WTC11 (cell line): ENCODE measurements at regions not wholly inside any gene's neighbourhood (a gene's known extent, or its start where the extent isn't known, plus 50 kb on each side); places are given as distances from the start of the nearest gene placed in this dataset.

Experiments
- ATAC-seq: fragments of 200-7000 bp; cut with Tn5 transposase; 2 replicates; pipeline ENCODE4 v1.10.0; 2021; ENCODE audit warnings: mild to moderate bottlenecking, moderate library complexity
- CTCF ChIA-PET: fragments of 300-600 bp; sonication (Branson Sonifier 250); formaldehyde crosslinking; loops from one replicate; lab custom pipeline; 2021; ENCODE audit warnings: antibody characterized with exemption; lab: Charles Lee
- POLR2A ChIA-PET: fragments of 350-600 bp; sonication (Branson Sonifier 250); formaldehyde crosslinking; loops from one replicate; lab custom pipeline; 2021; ENCODE audit warnings: antibody characterized with exemption; lab: Charles Lee
- DNase-seq: peaks from one replicate; pipeline ENCODE4 v3.0.0; 2021; ENCODE audit warnings: low spot score
- H3K27ac Mint-ChIP-seq: 2 replicates; pipeline ENCODE4 v1.8.0; 2021; ENCODE audit warnings: mixed read lengths
- H3K27me3 Mint-ChIP-seq: 2 replicates; pipeline ENCODE4 v1.8.0; 2021; ENCODE audit warnings: low read depth, mild to moderate bottlenecking, moderate library complexity, mixed read lengths
- H3K36me3 Mint-ChIP-seq: 2 replicates; pipeline ENCODE4 v1.8.0; 2021; ENCODE audit warnings: mixed read lengths
- H3K4me1 Mint-ChIP-seq: 2 replicates; pipeline ENCODE4 v1.8.0; 2022; ENCODE audit warnings: mixed read lengths
- H3K4me3 Mint-ChIP-seq: 2 replicates; pipeline ENCODE4 v1.8.0; 2021; ENCODE audit warnings: mild to moderate bottlenecking, moderate library complexity, mixed read lengths
- H3K9me3 Mint-ChIP-seq: 2 replicates; pipeline ENCODE4 v1.8.0; 2021; ENCODE audit warnings: mixed read lengths
- CREB1 ChIP-seq: sonication (generic); formaldehyde crosslinking; IDR thresholded peaks from 2 replicates; pipeline ENCODE4 v1.8.0; 2023; ENCODE audit warnings: mild to moderate bottlenecking, missing genetic modification reagents
- ESRRA ChIP-seq: sonication (generic); formaldehyde crosslinking; IDR thresholded peaks from 2 replicates; pipeline ENCODE4 v1.8.1; 2022; ENCODE audit warnings: mild to moderate bottlenecking, missing genetic modification reagents, borderline replicate concordance
- FOXK1 ChIP-seq: sonication (generic); formaldehyde crosslinking; IDR thresholded peaks from 2 replicates; pipeline ENCODE4 v1.8.0; 2022; ENCODE audit warnings: mild to moderate bottlenecking, moderate library complexity, missing genetic modification reagents
- GABPB1 ChIP-seq: sonication (generic); formaldehyde crosslinking; IDR thresholded peaks from 2 replicates; pipeline ENCODE4 v1.8.1; 2023; ENCODE audit warnings: mild to moderate bottlenecking, missing genetic modification reagents
- JAZF1 ChIP-seq: fragments of 250-450 bp; sonication (Bioruptor Pico); IDR thresholded peaks from 2 replicates; pipeline ENCODE4 v1.9.0; 2021; ENCODE audit warnings: moderate library complexity, mild to moderate bottlenecking, inconsistent platforms
- NR1H2 ChIP-seq: sonication (generic); formaldehyde crosslinking; IDR thresholded peaks from 2 replicates; pipeline ENCODE4 v1.9.0; 2021; ENCODE audit warnings: mild to moderate bottlenecking, moderate library complexity, missing genetic modification reagents
- RELA ChIP-seq: sonication (generic); formaldehyde crosslinking; IDR thresholded peaks from 2 replicates; pipeline ENCODE4 v1.8.1; 2022; ENCODE audit warnings: missing genetic modification reagents, mild to moderate bottlenecking, borderline replicate concordance
- RORB ChIP-seq: fragments of 250-450 bp; sonication (Bioruptor Pico); IDR thresholded peaks from 2 replicates; pipeline ENCODE4 v1.9.0; 2021; ENCODE audit warnings: mild to moderate bottlenecking
- SP1 ChIP-seq: sonication (generic); formaldehyde crosslinking; conservative IDR thresholded peaks from 2 replicates; pipeline ENCODE4 v1.8.1; 2022; ENCODE audit warnings: missing genetic modification reagents
- ZNF121 ChIP-seq: sonication (generic); formaldehyde crosslinking; IDR thresholded peaks from 2 replicates; pipeline ENCODE4 v1.8.0; 2023; ENCODE audit warnings: missing genetic modification reagents
- ZNF219 ChIP-seq: sonication (generic); formaldehyde crosslinking; IDR thresholded peaks from 2 replicates; pipeline ENCODE4 v1.8.0; 2023; ENCODE audit warnings: missing genetic modification reagents, mild to moderate bottlenecking, borderline replicate concordance
- ZNF232 ChIP-seq: sonication (generic); formaldehyde crosslinking; IDR thresholded peaks from 2 replicates; pipeline ENCODE4 v1.8.0; 2022; ENCODE audit warnings: mild to moderate bottlenecking, missing genetic modification reagents
- TF ChIP-seq, protein P1 (sequence below): sonication (generic); formaldehyde crosslinking; IDR thresholded peaks from 2 replicates; pipeline ENCODE4 v1.8.1; 2023; ENCODE audit warnings: mild to moderate bottlenecking, missing genetic modification reagents, moderate library complexity
- TF ChIP-seq, protein P2 (sequence below): fragments of 250-450 bp; sonication (Bioruptor Pico); IDR thresholded peaks from 2 replicates; pipeline ENCODE4 v1.9.0; 2021; ENCODE audit warnings: mild to moderate bottlenecking
- TF ChIP-seq, protein P3 (sequence below): sonication (generic); formaldehyde crosslinking; IDR thresholded peaks from 2 replicates; pipeline ENCODE4 v1.8.1; 2023; ENCODE audit warnings: mild to moderate bottlenecking, missing genetic modification reagents, moderate library complexity
- TF ChIP-seq, protein P4 (sequence below): sonication (generic); formaldehyde crosslinking; IDR thresholded peaks from 2 replicates; pipeline ENCODE4 v1.8.1; 2022; ENCODE audit warnings: low read depth, mild to moderate bottlenecking, moderate library complexity, missing genetic modification reagents, borderline replicate concordance
- TF ChIP-seq, protein P5 (sequence below): fragments of 250-450 bp; sonication (Bioruptor Pico); IDR thresholded peaks from 2 replicates; pipeline ENCODE4 v2.1.2; 2022; ENCODE audit warnings: mild to moderate bottlenecking, moderate library complexity
- TF ChIP-seq, protein P6 (sequence below): sonication (generic); formaldehyde crosslinking; IDR thresholded peaks from 2 replicates; pipeline ENCODE4 v1.8.0; 2022; ENCODE audit warnings: missing genetic modification reagents
- TF ChIP-seq, protein P7 (sequence below): sonication (generic); formaldehyde crosslinking; IDR thresholded peaks from 2 replicates; pipeline ENCODE4 v1.8.0; 2022; ENCODE audit warnings: mild to moderate bottlenecking, missing genetic modification reagents
- TF ChIP-seq, protein P8 (sequence below): sonication (generic); formaldehyde crosslinking; IDR thresholded peaks from 2 replicates; pipeline ENCODE4 v1.8.1; 2022; ENCODE audit warnings: mild to moderate bottlenecking, missing genetic modification reagents, moderate library complexity, borderline replicate concordance
- TF ChIP-seq, protein P9 (sequence below): fragments of 250-450 bp; sonication (Bioruptor Pico); IDR thresholded peaks from 2 replicates; pipeline ENCODE4 v1.9.0; 2021; ENCODE audit warnings: mild to moderate bottlenecking

DNA sequence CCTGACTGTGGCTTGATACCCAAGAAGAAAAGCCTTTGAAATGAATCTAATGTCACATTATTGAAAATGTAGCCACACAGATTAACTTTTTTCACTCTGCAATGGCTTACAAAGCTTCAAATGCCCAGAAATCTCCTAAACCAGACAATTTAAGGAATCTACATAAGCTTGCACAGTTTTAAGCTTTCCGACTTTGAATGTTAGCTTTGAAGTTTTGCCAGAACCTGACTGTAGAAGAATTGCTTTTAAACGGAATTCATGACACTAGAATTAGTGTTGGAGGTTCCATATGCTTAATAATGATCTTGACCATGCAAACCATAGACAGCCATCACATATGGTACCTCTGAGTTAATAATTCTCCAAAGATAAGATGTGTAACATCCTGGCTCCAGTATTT lies 798.5 kb upstream of the EPHA7 start:
- ATAC-seq (no peak), DNase-seq (no peak)
- ChIA-PET POLR2A (no interaction called here), CTCF (interaction anchor here (0.6 kb wide), 1 partner anchor 874 kb away, joined by 3 read pairs; no protein-coding TSS in a partner anchor)
- Mint-ChIP-seq H3K4me1 (peaks cover 9% of the 10 kb centered on the region), H3K4me3 (no peak overlapping the region), H3K27ac (no peak overlapping the region), H3K9me3 (no peaks in the 10 kb centered on the region), H3K36me3 (no peaks in the 10 kb centered on the region), H3K27me3 (no peaks in the 10 kb centered on the region)
- TF ChIP-seq RELA (no peak), JAZF1 (no peak), ZNF219 (CRISPR knock-in tag) (no peak), SP1 (no peak), FOXK1 (CRISPR knock-in tag) (no peak)
- TF ChIP-seq, protein P1, sequence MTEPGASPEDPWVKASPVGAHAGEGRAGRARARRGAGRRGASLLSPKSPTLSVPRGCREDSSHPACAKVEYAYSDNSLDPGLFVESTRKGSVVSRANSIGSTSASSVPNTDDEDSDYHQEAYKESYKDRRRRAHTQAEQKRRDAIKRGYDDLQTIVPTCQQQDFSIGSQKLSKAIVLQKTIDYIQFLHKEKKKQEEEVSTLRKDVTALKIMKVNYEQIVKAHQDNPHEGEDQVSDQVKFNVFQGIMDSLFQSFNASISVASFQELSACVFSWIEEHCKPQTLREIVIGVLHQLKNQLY (CRISPR knock-in tag) = no peak
- TF ChIP-seq, protein P2, sequence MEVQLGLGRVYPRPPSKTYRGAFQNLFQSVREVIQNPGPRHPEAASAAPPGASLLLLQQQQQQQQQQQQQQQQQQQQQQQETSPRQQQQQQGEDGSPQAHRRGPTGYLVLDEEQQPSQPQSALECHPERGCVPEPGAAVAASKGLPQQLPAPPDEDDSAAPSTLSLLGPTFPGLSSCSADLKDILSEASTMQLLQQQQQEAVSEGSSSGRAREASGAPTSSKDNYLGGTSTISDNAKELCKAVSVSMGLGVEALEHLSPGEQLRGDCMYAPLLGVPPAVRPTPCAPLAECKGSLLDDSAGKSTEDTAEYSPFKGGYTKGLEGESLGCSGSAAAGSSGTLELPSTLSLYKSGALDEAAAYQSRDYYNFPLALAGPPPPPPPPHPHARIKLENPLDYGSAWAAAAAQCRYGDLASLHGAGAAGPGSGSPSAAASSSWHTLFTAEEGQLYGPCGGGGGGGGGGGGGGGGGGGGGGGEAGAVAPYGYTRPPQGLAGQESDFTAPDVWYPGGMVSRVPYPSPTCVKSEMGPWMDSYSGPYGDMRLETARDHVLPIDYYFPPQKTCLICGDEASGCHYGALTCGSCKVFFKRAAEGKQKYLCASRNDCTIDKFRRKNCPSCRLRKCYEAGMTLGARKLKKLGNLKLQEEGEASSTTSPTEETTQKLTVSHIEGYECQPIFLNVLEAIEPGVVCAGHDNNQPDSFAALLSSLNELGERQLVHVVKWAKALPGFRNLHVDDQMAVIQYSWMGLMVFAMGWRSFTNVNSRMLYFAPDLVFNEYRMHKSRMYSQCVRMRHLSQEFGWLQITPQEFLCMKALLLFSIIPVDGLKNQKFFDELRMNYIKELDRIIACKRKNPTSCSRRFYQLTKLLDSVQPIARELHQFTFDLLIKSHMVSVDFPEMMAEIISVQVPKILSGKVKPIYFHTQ = no peak
- TF ChIP-seq, protein P3, sequence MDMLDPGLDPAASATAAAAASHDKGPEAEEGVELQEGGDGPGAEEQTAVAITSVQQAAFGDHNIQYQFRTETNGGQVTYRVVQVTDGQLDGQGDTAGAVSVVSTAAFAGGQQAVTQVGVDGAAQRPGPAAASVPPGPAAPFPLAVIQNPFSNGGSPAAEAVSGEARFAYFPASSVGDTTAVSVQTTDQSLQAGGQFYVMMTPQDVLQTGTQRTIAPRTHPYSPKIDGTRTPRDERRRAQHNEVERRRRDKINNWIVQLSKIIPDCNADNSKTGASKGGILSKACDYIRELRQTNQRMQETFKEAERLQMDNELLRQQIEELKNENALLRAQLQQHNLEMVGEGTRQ (CRISPR knock-in tag) = no peak

DNA sequence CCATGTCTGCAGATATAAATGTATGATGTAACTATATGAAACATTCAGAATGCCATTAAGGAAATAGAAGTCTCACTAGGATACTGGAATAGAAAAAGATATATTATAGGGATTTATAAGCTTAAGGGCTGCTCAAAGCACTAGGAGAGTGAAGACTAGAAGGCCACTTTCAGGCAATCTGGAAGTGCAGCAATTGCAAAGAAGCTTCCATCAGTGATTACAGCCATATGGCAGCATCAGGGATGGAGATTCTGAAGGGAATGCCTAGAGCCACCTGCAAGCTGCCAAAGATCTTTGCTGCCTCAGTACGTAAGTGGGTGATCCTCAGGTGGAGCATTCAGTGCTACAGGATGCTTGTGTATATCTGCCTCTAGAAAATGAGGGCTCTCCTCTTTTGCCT lies 796.2 kb upstream of the EPHA7 start:
- Mint-ChIP-seq H3K4me1 (peaks cover 9% of the 10 kb centered on the region), H3K4me3 (no peak overlapping the region), H3K27ac (no peak overlapping the region), H3K27me3 (no peaks in the 10 kb centered on the region), H3K9me3 (no peaks in the 10 kb centered on the region), H3K36me3 (no peaks in the 10 kb centered on the region)
- TF ChIP-seq, protein P4, sequence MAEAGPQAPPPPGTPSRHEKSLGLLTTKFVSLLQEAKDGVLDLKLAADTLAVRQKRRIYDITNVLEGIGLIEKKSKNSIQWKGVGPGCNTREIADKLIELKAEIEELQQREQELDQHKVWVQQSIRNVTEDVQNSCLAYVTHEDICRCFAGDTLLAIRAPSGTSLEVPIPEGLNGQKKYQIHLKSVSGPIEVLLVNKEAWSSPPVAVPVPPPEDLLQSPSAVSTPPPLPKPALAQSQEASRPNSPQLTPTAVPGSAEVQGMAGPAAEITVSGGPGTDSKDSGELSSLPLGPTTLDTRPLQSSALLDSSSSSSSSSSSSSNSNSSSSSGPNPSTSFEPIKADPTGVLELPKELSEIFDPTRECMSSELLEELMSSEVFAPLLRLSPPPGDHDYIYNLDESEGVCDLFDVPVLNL (CRISPR knock-in tag) = no peak
- TF ChIP-seq, protein P5, sequence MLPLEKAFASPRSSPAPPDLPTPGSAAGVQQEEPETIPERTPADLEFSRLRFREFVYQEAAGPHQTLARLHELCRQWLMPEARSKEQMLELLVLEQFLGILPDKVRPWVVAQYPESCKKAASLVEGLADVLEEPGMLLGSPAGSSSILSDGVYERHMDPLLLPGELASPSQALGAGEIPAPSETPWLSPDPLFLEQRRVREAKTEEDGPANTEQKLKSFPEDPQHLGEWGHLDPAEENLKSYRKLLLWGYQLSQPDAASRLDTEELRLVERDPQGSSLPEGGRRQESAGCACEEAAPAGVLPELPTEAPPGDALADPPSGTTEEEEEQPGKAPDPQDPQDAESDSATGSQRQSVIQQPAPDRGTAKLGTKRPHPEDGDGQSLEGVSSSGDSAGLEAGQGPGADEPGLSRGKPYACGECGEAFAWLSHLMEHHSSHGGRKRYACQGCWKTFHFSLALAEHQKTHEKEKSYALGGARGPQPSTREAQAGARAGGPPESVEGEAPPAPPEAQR = no peak
- TF ChIP-seq NR1H2 (CRISPR knock-in tag) (no peak), ZNF232 (CRISPR knock-in tag) (no peak), RORB (CRISPR knock-in tag) (no peak), ESRRA (CRISPR knock-in tag) (no peak), ZNF121 (CRISPR knock-in tag) (no peak), GABPB1 (CRISPR knock-in tag) (no peak), CREB1 (no peak)
- TF ChIP-seq, protein P6, sequence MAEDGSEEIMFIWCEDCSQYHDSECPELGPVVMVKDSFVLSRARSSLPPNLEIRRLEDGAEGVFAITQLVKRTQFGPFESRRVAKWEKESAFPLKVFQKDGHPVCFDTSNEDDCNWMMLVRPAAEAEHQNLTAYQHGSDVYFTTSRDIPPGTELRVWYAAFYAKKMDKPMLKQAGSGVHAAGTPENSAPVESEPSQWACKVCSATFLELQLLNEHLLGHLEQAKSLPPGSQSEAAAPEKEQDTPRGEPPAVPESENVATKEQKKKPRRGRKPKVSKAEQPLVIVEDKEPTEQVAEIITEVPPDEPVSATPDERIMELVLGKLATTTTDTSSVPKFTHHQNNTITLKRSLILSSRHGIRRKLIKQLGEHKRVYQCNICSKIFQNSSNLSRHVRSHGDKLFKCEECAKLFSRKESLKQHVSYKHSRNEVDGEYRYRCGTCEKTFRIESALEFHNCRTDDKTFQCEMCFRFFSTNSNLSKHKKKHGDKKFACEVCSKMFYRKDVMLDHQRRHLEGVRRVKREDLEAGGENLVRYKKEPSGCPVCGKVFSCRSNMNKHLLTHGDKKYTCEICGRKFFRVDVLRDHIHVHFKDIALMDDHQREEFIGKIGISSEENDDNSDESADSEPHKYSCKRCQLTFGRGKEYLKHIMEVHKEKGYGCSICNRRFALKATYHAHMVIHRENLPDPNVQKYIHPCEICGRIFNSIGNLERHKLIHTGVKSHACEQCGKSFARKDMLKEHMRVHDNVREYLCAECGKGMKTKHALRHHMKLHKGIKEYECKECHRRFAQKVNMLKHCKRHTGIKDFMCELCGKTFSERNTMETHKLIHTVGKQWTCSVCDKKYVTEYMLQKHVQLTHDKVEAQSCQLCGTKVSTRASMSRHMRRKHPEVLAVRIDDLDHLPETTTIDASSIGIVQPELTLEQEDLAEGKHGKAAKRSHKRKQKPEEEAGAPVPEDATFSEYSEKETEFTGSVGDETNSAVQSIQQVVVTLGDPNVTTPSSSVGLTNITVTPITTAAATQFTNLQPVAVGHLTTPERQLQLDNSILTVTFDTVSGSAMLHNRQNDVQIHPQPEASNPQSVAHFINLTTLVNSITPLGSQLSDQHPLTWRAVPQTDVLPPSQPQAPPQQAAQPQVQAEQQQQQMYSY (CRISPR knock-in tag) = no peak
- TF ChIP-seq, protein P7, sequence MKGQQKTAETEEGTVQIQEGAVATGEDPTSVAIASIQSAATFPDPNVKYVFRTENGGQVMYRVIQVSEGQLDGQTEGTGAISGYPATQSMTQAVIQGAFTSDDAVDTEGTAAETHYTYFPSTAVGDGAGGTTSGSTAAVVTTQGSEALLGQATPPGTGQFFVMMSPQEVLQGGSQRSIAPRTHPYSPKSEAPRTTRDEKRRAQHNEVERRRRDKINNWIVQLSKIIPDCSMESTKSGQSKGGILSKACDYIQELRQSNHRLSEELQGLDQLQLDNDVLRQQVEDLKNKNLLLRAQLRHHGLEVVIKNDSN = no peak
- TF ChIP-seq, protein P8, sequence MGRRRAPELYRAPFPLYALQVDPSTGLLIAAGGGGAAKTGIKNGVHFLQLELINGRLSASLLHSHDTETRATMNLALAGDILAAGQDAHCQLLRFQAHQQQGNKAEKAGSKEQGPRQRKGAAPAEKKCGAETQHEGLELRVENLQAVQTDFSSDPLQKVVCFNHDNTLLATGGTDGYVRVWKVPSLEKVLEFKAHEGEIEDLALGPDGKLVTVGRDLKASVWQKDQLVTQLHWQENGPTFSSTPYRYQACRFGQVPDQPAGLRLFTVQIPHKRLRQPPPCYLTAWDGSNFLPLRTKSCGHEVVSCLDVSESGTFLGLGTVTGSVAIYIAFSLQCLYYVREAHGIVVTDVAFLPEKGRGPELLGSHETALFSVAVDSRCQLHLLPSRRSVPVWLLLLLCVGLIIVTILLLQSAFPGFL (CRISPR knock-in tag) = no peak
- TF ChIP-seq, protein P9, sequence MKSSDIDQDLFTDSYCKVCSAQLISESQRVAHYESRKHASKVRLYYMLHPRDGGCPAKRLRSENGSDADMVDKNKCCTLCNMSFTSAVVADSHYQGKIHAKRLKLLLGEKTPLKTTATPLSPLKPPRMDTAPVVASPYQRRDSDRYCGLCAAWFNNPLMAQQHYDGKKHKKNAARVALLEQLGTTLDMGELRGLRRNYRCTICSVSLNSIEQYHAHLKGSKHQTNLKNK (CRISPR knock-in tag) = no peak
- ChIA-PET CTCF (interaction anchor here (0.6 kb wide), 1 partner anchor 399 kb away, joined by 3 read pairs; no protein-coding TSS in a partner anchor), POLR2A (no interaction called here)
- DNase-seq = no peak
- peak; percentile 57 for ATAC-seq
